H1 (cell line): ENCODE measurements at regions not wholly inside any gene's neighbourhood (a gene's known extent, or its start where the extent isn't known, plus 50 kb on each side); places are given as distances from the start of the nearest gene placed in this dataset.
"Not testable (repeated sequence)": the region's sequence is repeated elsewhere in the genome, so short reads cannot be mapped to it uniquely, and the experiment has no call there.

Experiments
- CTCF ChIA-PET: fragments of 300-600 bp; sonication (Branson Sonifier 250); formaldehyde crosslinking; loops from one replicate; lab custom pipeline; 2021; ENCODE audit not compliant: partially characterized antibody; lab: Charles Lee
- POLR2A ChIA-PET: fragments of 300-600 bp; sonication (Branson Sonifier 250); formaldehyde crosslinking; loops from one replicate; lab custom pipeline; 2021; ENCODE audit warnings: inconsistent platforms; ENCODE audit not compliant: partially characterized antibody; lab: Charles Lee
- DNase-seq, 2 experiments: peaks; one replicate each; pipeline versions ENCODE4 v3.0.0 to v3.0.0-alpha.2; 2010 to 2022; ENCODE audit warnings: low spot score in 2 of 2, low read depth in 1 of 2, mixed read lengths in 1 of 2
- FAIRE-seq: peaks from 2 replicates; lab custom pipeline; 2011; peaks lifted over from hg19 to GRCh38; lab: Jason Lieb, UNC
- H2AFZ ChIP-seq: 2 replicates; pipeline ENCODE4 v1.8.1; 2012; ENCODE audit warnings: low read length, inconsistent platforms
- H2AK5ac ChIP-seq: 2 replicates; pipeline ENCODE4 v1.6.1; 2013; ENCODE audit warnings: low read depth, low read length
- H2BK120ac ChIP-seq: replicated peaks from 2 replicates; pipeline ENCODE3; 2013; ENCODE audit warnings: low read depth, low read length, inconsistent platforms
- H2BK12ac ChIP-seq: 2 replicates; pipeline ENCODE4 v1.6.1; 2013; ENCODE audit warnings: low read depth, low read length
- H2BK15ac ChIP-seq: 2 replicates; pipeline ENCODE4 v1.6.1; 2013; ENCODE audit warnings: low read length
- H2BK20ac ChIP-seq: 2 replicates; pipeline ENCODE4 v1.6.1; 2013; ENCODE audit warnings: low read length
- H2BK5ac ChIP-seq: 2 replicates; pipeline ENCODE4 v1.6.1; 2013; ENCODE audit warnings: low read depth, low read length
- H3K14ac ChIP-seq: 2 replicates; pipeline ENCODE4 v1.6.1; 2013; ENCODE audit warnings: inconsistent platforms; ENCODE audit not compliant: insufficient read length
- H3K18ac ChIP-seq: 2 replicates; pipeline ENCODE4 v1.6.1; 2013; ENCODE audit warnings: low read length; ENCODE audit errors: extremely low read depth
- H3K23ac ChIP-seq: 2 replicates; pipeline ENCODE4 v1.6.1; 2013; ENCODE audit warnings: inconsistent platforms; ENCODE audit not compliant: insufficient read length
- H3K23me2 ChIP-seq: 2 replicates; pipeline ENCODE4 v1.6.1; 2013; ENCODE audit warnings: low read depth, low read length
- H3K27ac ChIP-seq: 2 replicates; pipeline ENCODE4 v1.6.1; 2011; ENCODE audit warnings: low read depth, low read length, inconsistent platforms
- H3K27me3 ChIP-seq, 4 experiments: replicated peaks in 1 of 4; 1 replicate in 1 of 4; 2 replicates in 3 of 4; pipeline versions ENCODE4 v1.6.1 to v1.8.1; 2011 to 2013; ENCODE audit warnings: low read length in 3 of 4, mild to moderate bottlenecking in 3 of 4, inconsistent platforms in 2 of 4, mixed read lengths in 2 of 4, moderate library complexity in 1 of 4; ENCODE audit not compliant: control insufficient read depth in 3 of 4, insufficient read depth in 3 of 4; ENCODE audit errors: extremely low read depth in 1 of 4
- H3K36me3 ChIP-seq, 4 experiments: 2 replicates each; pipeline versions ENCODE4 v1.6.1 to v1.8.1; 2011 to 2013; ENCODE audit warnings: mild to moderate bottlenecking in 4 of 4, low read length in 3 of 4, moderate library complexity in 2 of 4, control low read depth in 1 of 4, inconsistent platforms in 1 of 4; ENCODE audit not compliant: insufficient read depth in 4 of 4, control insufficient read depth in 2 of 4
- H3K4ac ChIP-seq: replicated peaks from 2 replicates; pipeline ENCODE3; 2013; ENCODE audit warnings: low read length, low read depth, mixed read lengths, inconsistent platforms; ENCODE audit not compliant: insufficient read length
- H3K4me1 ChIP-seq, 4 experiments: replicated peaks in 1 of 4; 1 replicate in 1 of 4; 2 replicates in 3 of 4; pipeline versions ENCODE4 v1.6.1 to v1.8.1; 2011 to 2013; ENCODE audit warnings: low read length in 3 of 4, inconsistent platforms in 2 of 4, mixed read lengths in 1 of 4; ENCODE audit not compliant: insufficient read depth in 4 of 4, control insufficient read depth in 3 of 4
- H3K4me2 ChIP-seq, 2 experiments: 2 replicates each; pipeline versions ENCODE4 v1.6.1 to v1.8.1; 2011 to 2013; ENCODE audit warnings: low read depth in 2 of 2, low read length in 2 of 2, control low read depth in 1 of 2, inconsistent platforms in 1 of 2, mild to moderate bottlenecking in 1 of 2; ENCODE audit not compliant: insufficient read depth in 1 of 2
- H3K4me3 ChIP-seq, 4 experiments: fragments of 200-600, 300-600 bp in 1 of 4; sonication (generic), shearing (Covaris generic), sonication (Bioruptor Twin) in 1 of 4; 2 replicates each; pipeline versions ENCODE4 v1.5.1 to v1.8.1; 2011 to 2016; ENCODE audit warnings: low read length in 4 of 4, low read depth in 3 of 4, control low read depth in 2 of 4, inconsistent platforms in 2 of 4, mild to moderate bottlenecking in 2 of 4, mixed read lengths in 1 of 4, moderate library complexity in 1 of 4; ENCODE audit not compliant: insufficient read depth in 2 of 4; ENCODE audit errors: extremely low read depth in 1 of 4
- H3K56ac ChIP-seq: replicated peaks from 2 replicates; pipeline ENCODE3; 2013; ENCODE audit warnings: low read depth, mild to moderate bottlenecking, mixed read lengths, low read length, inconsistent platforms; ENCODE audit not compliant: insufficient read length
- H3K79me1 ChIP-seq: 2 replicates; pipeline ENCODE4 v1.6.1; 2013; ENCODE audit warnings: low read depth, low read length, control low read depth
- H3K79me2 ChIP-seq, 2 experiments: 2 replicates each; pipeline versions ENCODE4 v1.6.1 to v1.8.1; 2012 to 2013; ENCODE audit warnings: low read length in 2 of 2, mild to moderate bottlenecking in 2 of 2, inconsistent platforms in 1 of 2; ENCODE audit not compliant: insufficient read depth in 2 of 2, control insufficient read depth in 1 of 2
- H3K9ac ChIP-seq, 4 experiments: replicated peaks in 1 of 4; 1 replicate in 1 of 4; 2 replicates in 3 of 4; pipeline versions ENCODE4 v1.6.1 to v1.8.1; 2011 to 2013; ENCODE audit warnings: low read depth in 3 of 4, low read length in 3 of 4, control low read depth in 2 of 4, mild to moderate bottlenecking in 2 of 4, moderate library complexity in 2 of 4, inconsistent platforms in 1 of 4; ENCODE audit errors: extremely low read depth in 1 of 4
- H3K9me3 ChIP-seq, 2 experiments: 2 replicates each; pipeline versions ENCODE4 v1.6.1 to v1.8.1; 2012 to 2013; ENCODE audit warnings: mild to moderate bottlenecking in 2 of 2, moderate library complexity in 2 of 2, control low read depth in 1 of 2, inconsistent platforms in 1 of 2, low read depth in 1 of 2, low read length in 1 of 2, mixed read lengths in 1 of 2; ENCODE audit not compliant: insufficient read depth in 2 of 2
- H4K20me1 ChIP-seq, 2 experiments: replicated peaks in 1 of 2; 2 replicates each; pipeline versions ENCODE3 to v1.8.1; 2011 to 2013; ENCODE audit warnings: inconsistent platforms in 2 of 2, low read length in 2 of 2, mild to moderate bottlenecking in 1 of 2; ENCODE audit not compliant: insufficient read depth in 2 of 2, control insufficient read depth in 1 of 2
- H4K5ac ChIP-seq: 2 replicates; pipeline ENCODE4 v1.6.1; 2013; ENCODE audit warnings: low read length, low read depth, mixed read lengths, inconsistent platforms; ENCODE audit not compliant: insufficient read length
- H4K8ac ChIP-seq: 2 replicates; pipeline ENCODE4 v1.8.0; 2013; ENCODE audit warnings: mild to moderate bottlenecking, moderate library complexity, low read length, inconsistent platforms; ENCODE audit not compliant: insufficient read depth; ENCODE audit errors: extremely low read depth
- H4K91ac ChIP-seq: replicated peaks from 2 replicates; pipeline ENCODE3; 2013; ENCODE audit warnings: low read length, mixed read lengths, inconsistent platforms; ENCODE audit not compliant: insufficient read length
- WGBS, 2 experiments: shearing (Covaris generic) in 1 of 2; methylation state at CpG; one replicate each; pipeline versions ENCODE4 v1.1.6 to v1.1.7; 2013 to 2015; ENCODE audit warnings: low lambda C conversion rate in 2 of 2, mixed read lengths in 2 of 2, inconsistent platforms in 1 of 2, low coverage in 1 of 2, missing lambda C conversion rate in 1 of 2; ENCODE audit not compliant: insufficient replicate concordance in 2 of 2, insufficient coverage in 1 of 2, insufficient read length in 1 of 2; ENCODE audit errors: extremely low coverage in 1 of 2, missing lambda C conversion rate in 1 of 2; 5-methylcytosine and 5-hydroxymethylcytosine counted together

DNA sequence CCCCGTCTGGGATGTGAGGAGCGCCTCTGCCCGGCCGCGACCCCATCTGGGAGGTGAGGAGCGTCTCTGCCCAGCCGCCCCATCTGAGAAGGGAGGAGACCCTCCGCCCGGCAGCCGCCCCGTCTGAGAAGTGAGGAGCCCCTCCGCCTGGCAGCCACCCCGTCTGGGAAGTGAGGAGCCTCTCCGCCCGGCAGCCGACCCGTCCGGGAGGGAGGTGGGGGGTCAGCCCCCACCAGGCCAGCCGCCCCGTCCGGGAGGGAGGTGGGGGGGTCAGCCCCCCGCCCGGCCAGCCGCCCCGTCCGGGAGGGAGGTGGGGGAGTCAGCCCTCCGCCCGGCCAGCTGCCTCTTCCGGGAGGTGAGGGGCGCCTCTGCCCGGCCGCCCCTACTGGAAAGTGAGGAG, 454.4 kb upstream of the CAMK1G start:
- H3K14ac ChIP-seq, H3K79me2 ChIP-seq, H3K9me3 ChIP-seq, H2BK5ac ChIP-seq, H2AFZ ChIP-seq, H3K79me1 ChIP-seq, H2AK5ac ChIP-seq, H3K36me3 ChIP-seq, CTCF ChIA-PET, H3K4me2 ChIP-seq, H4K5ac ChIP-seq, H3K23me2 ChIP-seq, H3K18ac ChIP-seq, FAIRE-seq, H3K9ac ChIP-seq, H4K20me1 ChIP-seq, H2BK15ac ChIP-seq, DNase-seq, H3K23ac ChIP-seq, H3K27ac ChIP-seq, H3K27me3 ChIP-seq, H3K4me3 ChIP-seq, H3K4me1 ChIP-seq, H3K4ac ChIP-seq, H2BK12ac ChIP-seq, H2BK20ac ChIP-seq, H4K8ac ChIP-seq, H2BK120ac ChIP-seq, POLR2A ChIA-PET, H4K91ac ChIP-seq, H3K56ac ChIP-seq: not testable (repeated sequence)
- WGBS, 2 experiments, result no CpG with 5 or more reads among the region's 32 CpGs
